ENCODE measurements at regions not wholly inside any gene's neighbourhood (a gene's known extent, or its start where the extent isn't known, plus 50 kb on each side); places are given as distances from the start of the nearest gene placed in this dataset.

DNA sequence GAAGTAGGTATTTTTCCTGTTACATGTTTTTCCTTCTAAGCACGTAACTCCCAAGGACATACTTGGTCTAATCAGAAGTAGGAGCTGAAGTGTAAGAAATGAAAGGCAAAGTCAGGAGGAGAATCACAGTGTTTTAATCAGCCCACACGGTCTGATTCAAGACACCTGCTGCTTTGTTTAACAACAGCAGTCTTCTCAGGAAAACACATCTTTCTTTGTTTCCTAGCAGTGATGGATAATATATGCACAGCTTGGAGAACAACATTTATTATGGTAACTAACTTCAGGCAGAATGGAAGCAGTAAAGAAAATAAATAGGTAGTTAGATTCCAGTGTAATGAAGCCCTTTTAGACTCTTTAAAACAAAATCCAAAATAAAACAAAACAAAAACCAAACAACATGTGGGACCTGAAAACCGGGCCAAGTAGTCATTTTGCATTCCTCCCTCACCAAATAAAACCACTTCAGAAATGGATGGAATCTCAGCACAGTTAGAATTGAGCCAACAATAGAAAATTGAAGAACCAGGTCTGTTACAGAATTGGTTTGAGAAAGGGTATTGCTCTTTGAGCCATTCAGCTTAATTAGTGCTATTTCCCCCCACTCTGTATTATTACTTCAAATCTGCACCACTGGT lies 61.1 kb upstream of the UGP2 start:
- no peak for DNase-seq (ENCODE audit: low spot score)

DNA sequence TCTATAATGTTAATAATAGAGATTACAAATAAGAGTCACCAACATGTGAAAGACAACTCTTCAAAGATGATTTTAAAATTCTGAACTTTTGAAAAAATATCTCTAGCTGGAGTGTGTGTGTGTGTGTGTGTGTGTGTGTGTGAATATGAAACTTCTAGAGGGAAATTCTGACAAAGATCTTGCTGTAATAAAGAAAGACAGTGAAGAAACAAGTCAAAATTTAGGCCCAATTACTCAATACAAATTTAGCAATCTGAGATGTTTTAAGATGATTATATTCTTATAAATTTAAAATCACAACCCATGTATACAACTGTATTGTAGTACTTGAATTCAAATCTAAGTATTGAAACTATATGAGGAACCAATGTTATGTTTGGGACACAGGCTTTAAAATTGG lies 57.2 kb upstream of the UGP2 start:
- DNase-seq (ENCODE audit: low spot score): no peak

DNA sequence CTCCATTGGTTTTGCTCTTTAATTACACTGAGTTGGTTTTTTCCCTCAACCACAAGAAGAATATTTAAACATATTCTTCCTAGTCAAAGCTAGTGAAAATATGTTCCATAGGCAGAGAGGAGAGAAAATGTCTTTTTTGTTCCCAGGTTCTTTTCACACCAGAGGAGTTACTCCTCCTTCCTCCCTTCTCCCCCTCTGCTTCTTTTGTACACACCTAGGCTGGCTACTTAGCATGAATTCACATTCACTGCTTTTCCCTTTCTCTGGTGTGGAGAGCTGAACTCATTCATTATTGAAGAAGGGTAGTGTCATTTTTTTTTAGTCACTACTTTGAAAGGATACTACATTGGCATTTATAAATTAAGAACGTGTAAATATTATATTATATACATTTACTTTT lies 56.6 kb upstream of the UGP2 start:
- no peak for DNase-seq (ENCODE audit: low spot score)

DNA sequence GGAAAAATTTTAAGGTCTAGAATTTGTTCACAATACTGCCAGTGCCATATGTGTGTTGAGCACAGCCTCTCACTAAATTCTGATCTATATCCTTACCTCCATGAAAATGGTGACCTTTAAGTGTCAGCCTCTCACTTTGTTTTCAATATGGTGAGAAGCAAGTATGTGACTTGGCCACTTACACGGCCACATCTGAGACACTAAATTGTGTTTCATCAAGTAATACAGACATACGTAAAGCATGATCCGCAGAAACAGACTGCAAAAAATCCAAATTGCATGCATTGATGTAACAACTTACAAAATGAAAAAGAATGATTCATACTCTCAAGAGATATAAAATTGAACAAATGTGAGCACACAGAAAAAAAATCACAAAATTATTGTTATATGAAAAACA lies 55.2 kb upstream of the UGP2 start:
- DNase-seq (ENCODE audit: low spot score): no peak

DNA sequence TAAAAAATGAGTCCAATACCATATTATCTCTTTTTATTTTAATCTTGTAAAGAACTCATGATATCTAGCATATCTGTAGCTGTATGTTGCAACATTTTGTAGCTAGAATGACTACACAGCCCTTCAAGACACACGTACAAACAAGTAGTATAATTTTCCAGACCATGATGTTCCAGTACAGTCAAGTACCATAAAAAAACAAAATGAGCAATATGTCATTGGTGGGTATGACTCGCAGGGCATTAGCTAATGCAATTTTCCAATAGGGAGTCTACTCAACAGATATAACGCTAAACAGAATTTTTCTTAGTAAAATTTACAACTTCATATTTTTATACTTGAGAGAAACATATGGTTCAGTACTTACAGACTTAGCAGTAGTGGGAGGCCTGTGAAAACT lies 53.6 kb upstream of the UGP2 start:
- DNase-seq (ENCODE audit: low spot score): no peak

DNA sequence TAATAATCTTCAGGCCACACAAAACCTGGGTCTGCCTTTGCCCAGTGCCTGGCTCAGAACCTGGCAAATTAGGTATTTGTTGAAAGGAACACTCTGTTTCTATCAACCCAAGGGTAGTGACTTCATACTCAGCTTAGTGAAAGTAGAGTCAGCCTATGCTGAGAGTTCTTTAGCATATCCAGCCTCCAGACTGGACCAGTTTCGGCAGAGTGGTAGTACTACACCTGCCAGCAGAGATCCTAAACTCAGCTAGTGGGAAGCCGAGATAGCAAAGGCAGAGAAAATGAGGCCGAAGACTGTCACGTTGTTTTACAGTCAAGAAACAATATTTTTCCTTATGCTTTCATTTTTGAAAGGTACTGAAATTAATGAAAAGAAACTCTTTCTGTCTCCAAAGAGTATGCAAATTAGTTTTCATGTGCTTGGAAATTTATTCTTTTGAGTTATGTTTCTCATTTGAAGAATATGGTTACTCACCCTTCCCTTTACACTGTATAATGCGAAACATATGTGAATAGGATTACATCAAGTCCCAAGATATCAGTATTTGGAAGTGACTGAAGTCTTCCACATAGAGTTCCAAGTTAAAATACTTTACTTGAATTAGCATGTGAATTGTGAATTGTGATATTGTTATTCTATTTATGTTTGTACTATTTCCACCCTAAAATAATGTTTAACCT lies 52.2 kb upstream of the UGP2 start:
- DNase-seq (ENCODE audit: low spot score): no peak

DNA sequence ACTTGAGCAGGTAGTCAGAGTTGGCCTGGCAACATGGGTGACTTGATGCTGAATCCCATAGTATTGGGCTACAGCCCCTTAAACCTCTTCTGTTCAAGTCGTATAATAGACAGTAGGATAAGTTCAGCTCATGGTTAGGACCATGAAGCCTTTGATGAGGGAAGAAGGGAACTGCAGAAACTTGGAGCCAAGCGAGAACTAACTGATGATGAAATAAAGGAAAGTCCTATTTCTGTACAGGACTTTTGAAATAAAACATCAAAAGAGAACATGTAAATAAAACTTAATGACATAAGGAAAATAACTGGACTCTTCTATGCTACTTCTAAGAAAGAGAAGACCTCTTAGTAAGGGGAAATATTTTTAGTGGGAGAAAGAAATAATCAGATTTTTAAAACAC lies 51.2 kb upstream of the UGP2 start:
- DNase-seq (ENCODE audit: low spot score): no peak

DNA sequence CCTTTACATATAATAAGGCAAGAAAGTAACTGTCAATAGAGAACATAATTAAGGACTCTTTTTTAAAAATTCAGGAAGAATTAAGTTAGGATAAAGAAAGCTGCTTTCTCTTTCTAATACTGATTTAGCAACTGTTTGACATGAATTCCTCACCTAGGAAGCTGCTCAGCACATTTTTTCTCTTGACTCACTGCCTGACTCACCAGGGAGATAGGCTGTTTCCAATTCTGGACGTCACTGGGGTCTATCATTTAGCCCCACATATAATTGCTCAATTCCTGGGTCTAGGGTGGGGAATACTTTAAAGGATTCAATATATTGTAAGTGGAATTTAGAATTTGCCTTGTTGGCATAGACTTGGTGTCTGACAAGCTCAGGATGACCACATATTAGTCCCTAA lies 50.8 kb upstream of the UGP2 start:
- DNase-seq (ENCODE audit: low spot score): no peak

DNA sequence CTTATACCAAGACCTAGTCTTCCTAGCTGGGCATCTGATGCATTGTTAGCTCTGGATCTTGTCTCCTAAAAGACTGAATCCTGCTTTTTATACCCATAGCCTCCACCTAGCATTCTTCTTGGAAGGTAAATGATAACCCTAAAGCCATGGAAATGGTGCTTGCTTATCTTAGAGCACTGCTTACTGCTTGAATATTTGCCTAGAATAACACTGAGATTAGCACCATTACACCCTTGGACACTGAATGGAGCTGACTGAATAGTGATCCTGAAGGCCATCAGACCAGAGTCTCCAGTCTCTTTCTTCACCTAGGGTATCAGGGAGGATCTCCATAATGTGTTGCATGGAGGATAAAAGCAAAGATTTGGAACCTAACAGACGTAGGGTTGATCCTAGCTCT lies 50.3 kb upstream of the UGP2 start:
- no peak for DNase-seq (ENCODE audit: low spot score)

Measured in activated CD4-positive, alpha-beta T cell treated with anti-CD3 and anti-CD28 coated beads, Interleukin-2, Interleukin-4, amounts not matched to agents 100 ng/mL and 50 ng/mL, durations not matched to agents 16 hours and 8 hours (primary cell).